ENCODE measurements at regions not wholly inside any gene's neighbourhood (a gene's known extent, or its start where the extent isn't known, plus 50 kb on each side); places are given as distances from the start of the nearest gene placed in this dataset.

DNA sequence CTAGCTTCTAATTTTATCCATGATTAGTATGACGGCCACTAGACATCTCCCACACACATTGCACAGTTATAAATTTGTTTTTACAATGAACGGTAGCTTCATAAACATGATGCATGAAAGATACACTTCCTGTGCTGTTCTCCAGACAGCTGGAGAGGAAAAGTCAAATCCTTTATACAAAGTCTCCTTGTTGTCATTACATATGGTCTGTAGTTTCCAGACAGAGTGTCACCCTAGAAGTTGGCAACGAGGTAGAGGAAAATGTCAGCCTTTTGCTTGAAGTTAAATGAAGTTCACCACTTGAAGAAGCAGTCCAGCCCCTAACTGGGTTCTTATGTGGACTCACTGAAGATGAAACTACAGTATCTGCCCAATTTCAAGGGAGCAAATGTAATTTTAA lies 253.0 kb upstream of the P2RY1 start (continued):
- TF ChIP-seq RFX5 (IDR thresholded peaks at IDR 0.05; ENCODE audit: low read depth, low read length): no peak
- no peak for TF ChIP-seq MAFG (tag; conservative IDR thresholded peaks at IDR 0.05)
- TF ChIP-seq, protein P1, sequence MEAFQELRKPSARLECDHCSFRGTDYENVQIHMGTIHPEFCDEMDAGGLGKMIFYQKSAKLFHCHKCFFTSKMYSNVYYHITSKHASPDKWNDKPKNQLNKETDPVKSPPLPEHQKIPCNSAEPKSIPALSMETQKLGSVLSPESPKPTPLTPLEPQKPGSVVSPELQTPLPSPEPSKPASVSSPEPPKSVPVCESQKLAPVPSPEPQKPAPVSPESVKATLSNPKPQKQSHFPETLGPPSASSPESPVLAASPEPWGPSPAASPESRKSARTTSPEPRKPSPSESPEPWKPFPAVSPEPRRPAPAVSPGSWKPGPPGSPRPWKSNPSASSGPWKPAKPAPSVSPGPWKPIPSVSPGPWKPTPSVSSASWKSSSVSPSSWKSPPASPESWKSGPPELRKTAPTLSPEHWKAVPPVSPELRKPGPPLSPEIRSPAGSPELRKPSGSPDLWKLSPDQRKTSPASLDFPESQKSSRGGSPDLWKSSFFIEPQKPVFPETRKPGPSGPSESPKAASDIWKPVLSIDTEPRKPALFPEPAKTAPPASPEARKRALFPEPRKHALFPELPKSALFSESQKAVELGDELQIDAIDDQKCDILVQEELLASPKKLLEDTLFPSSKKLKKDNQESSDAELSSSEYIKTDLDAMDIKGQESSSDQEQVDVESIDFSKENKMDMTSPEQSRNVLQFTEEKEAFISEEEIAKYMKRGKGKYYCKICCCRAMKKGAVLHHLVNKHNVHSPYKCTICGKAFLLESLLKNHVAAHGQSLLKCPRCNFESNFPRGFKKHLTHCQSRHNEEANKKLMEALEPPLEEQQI (IDR thresholded peaks at IDR 0.05): no peak
- no peak for TF ChIP-seq NEUROD1 (IDR thresholded peaks at IDR 0.05; ENCODE audit: borderline replicate concordance, low read depth, low read length, partially characterized antibody)
- TF ChIP-seq NR2C2 (CRISPR knock-in tag; IDR thresholded peaks at IDR 0.05): no peak
- TF ChIP-seq NR2C2 (tag; IDR thresholded peaks at IDR 0.05): no peak
- no peak for TF ChIP-seq ZNF140 (CRISPR knock-in tag; IDR thresholded peaks at IDR 0.05)
- TF ChIP-seq, protein P2, sequence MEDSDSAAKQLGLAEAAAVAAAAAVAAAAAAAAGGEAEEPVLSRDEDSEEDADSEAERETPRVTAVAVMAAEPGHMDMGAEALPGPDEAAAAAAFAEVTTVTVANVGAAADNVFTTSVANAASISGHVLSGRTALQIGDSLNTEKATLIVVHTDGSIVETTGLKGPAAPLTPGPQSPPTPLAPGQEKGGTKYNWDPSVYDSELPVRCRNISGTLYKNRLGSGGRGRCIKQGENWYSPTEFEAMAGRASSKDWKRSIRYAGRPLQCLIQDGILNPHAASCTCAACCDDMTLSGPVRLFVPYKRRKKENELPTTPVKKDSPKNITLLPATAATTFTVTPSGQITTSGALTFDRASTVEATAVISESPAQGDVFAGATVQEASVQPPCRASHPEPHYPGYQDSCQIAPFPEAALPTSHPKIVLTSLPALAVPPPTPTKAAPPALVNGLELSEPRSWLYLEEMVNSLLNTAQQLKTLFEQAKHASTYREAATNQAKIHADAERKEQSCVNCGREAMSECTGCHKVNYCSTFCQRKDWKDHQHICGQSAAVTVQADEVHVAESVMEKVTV (CRISPR knock-in tag; IDR thresholded peaks at IDR 0.05): no peak

Measured in K562 (cell line).